DOHH2 (cell line): ENCODE measurements at regions not wholly inside any gene's neighbourhood (a gene's known extent, or its start where the extent isn't known, plus 50 kb on each side); places are given as distances from the start of the nearest gene placed in this dataset.
A peak's percentile ranks its signal among the peaks of the same experiment; 100 is the strongest.
"Not testable (repeated sequence)": the region's sequence is repeated elsewhere in the genome, so short reads cannot be mapped to it uniquely, and the experiment has no call there.

Source experiments
- H3F3A ChIP-seq: fragments of 200-600 bp; sonication (generic), shearing (Covaris generic); 2 replicates; pipeline ENCODE4 v1.6.0; 2016; ENCODE audit warnings: antibody characterized with exemption, mild to moderate bottlenecking; ENCODE audit not compliant: control insufficient read depth, insufficient read depth
- H3K27ac ChIP-seq: fragments of 200-600 bp; sonication (generic); 2 replicates; pipeline ENCODE4 v1.5.1; 2014; ENCODE audit warnings: low read depth, mild to moderate bottlenecking, low read length, moderate library complexity
- H3K27me3 ChIP-seq: fragments of 200-600 bp; sonication (generic); 2 replicates; pipeline ENCODE4 v1.6.1; 2014; ENCODE audit warnings: mild to moderate bottlenecking, low read length, mixed read lengths; ENCODE audit not compliant: control insufficient read depth
- H3K36me3 ChIP-seq: fragments of 200-600 bp; sonication (generic); 2 replicates; pipeline ENCODE4 v1.6.1; 2014; ENCODE audit warnings: mild to moderate bottlenecking, low read length, moderate library complexity, mixed read lengths; ENCODE audit not compliant: control insufficient read depth
- H3K4me1 ChIP-seq: fragments of 200-600 bp; sonication (generic); 2 replicates; pipeline ENCODE4 v1.6.1; 2014; ENCODE audit warnings: mild to moderate bottlenecking, low read length, mixed read lengths; ENCODE audit not compliant: control insufficient read depth
- H3K4me2 ChIP-seq: fragments of 200-600 bp; sonication (generic); 2 replicates; pipeline ENCODE4 v1.6.0; 2014; ENCODE audit warnings: mild to moderate bottlenecking, low read length, moderate library complexity
- H3K4me3 ChIP-seq: fragments of 200-600 bp; sonication (generic); 2 replicates; pipeline ENCODE4 v1.5.1; 2014; ENCODE audit warnings: mild to moderate bottlenecking, low read length, mixed read lengths
- H3K79me2 ChIP-seq: fragments of 200-600 bp; sonication (generic); 2 replicates; pipeline ENCODE4 v1.6.1; 2014; ENCODE audit warnings: mild to moderate bottlenecking, low read length, mixed read lengths; ENCODE audit not compliant: control insufficient read depth
- H3K9me2 ChIP-seq: fragments of 200-600 bp; sonication (generic); replicated peaks from 2 replicates; pipeline ENCODE4 v1.6.1; 2014; ENCODE audit warnings: mild to moderate bottlenecking, low read length, mixed read lengths; ENCODE audit not compliant: control insufficient read depth
- H3K9me3 ChIP-seq: fragments of 200-600 bp; sonication (generic); 2 replicates; pipeline ENCODE4 v1.6.1; 2014; ENCODE audit warnings: antibody characterized with exemption, low read length, mixed read lengths; ENCODE audit not compliant: control insufficient read depth, insufficient read depth
- H4K20me1 ChIP-seq: fragments of 200-600 bp; sonication (generic); 2 replicates; pipeline ENCODE4 v1.6.0; 2014; ENCODE audit warnings: low read depth, mild to moderate bottlenecking, antibody characterized with exemption, low read length, moderate library complexity; ENCODE audit not compliant: control insufficient read depth, insufficient read depth
- EZH2phosphoT487 ChIP-seq: fragments of 200-600 bp; sonication (generic); IDR thresholded peaks from 2 replicates; pipeline ENCODE4 v1.6.1; 2017; ENCODE audit warnings: borderline replicate concordance, mild to moderate bottlenecking, antibody characterized with exemption, low read length, moderate library complexity, mixed read lengths
- TF ChIP-seq, protein P1 (sequence below): fragments of 200-600 bp; sonication (generic); IDR thresholded peaks from one replicate; pipeline ENCODE4 v1.5.1; 2014; ENCODE audit warnings: antibody characterized with exemption, mild to moderate bottlenecking, low read depth, low read length; ENCODE audit not compliant: poor library complexity, severe bottlenecking

DNA sequence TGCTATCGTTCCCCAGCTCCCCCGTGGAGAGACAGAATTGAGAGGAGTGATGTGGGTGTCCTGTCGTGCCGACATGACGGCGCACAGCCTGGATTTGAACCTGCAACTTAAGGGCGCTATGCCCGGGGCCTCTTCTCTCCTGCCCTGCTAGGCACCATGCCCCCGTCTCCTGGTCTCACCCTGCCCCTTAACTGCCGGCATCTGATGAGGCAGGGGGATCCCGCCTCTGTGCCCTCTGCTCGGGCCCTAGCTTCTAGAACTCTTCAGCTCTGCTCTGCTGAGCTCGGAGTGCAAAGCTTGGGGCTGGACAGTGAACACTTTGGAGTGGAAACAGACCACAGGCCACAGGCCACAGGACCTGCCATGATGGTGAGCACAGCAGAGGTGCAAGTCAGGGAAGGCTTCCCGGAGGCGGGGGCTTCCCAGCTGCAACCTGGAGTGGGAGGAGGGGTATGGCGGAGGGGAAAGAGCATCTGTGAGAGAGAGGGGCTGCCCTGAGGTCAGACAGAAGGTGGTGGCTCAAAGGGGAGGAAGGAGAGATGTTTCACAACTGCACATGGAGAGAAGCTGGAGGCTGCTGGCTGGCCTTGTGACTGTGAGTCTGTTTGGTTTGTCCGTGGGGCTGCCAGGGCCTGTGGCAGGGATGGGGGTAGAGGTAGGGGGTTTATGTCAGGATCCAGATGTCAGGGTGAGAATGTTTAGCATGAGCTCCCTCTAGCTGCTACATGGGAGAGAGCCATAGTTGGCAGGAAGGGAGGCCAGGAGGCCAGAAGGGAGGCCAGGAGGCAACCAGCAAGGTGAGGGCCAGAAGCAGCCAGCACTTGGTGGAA lies 107.8 kb downstream of the CRLF3 start:
- Histone ChIP-seq H3F3A (no peaks in the 10 kb centered on the region), H3K27me3 (no peaks in the 10 kb centered on the region), H3K9me3 (no peaks in the 10 kb centered on the region), H3K36me3 (peaks cover 23% of the 10 kb centered on the region), H3K9me2 (no peaks in the 10 kb centered on the region), H3K4me2 (no peak overlapping the region), H3K27ac (no peak overlapping the region), H3K79me2 (peaks cover 98% of the 10 kb centered on the region), H3K4me1 (peaks cover 42% of the 10 kb centered on the region), H4K20me1 (peaks cover 25% of the 10 kb centered on the region), H3K4me3 (no peak overlapping the region)
- TF ChIP-seq EZH2phosphoT487: no peak
- TF ChIP-seq, protein P1, sequence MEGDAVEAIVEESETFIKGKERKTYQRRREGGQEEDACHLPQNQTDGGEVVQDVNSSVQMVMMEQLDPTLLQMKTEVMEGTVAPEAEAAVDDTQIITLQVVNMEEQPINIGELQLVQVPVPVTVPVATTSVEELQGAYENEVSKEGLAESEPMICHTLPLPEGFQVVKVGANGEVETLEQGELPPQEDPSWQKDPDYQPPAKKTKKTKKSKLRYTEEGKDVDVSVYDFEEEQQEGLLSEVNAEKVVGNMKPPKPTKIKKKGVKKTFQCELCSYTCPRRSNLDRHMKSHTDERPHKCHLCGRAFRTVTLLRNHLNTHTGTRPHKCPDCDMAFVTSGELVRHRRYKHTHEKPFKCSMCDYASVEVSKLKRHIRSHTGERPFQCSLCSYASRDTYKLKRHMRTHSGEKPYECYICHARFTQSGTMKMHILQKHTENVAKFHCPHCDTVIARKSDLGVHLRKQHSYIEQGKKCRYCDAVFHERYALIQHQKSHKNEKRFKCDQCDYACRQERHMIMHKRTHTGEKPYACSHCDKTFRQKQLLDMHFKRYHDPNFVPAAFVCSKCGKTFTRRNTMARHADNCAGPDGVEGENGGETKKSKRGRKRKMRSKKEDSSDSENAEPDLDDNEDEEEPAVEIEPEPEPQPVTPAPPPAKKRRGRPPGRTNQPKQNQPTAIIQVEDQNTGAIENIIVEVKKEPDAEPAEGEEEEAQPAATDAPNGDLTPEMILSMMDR: peak; percentile 43

DNA sequence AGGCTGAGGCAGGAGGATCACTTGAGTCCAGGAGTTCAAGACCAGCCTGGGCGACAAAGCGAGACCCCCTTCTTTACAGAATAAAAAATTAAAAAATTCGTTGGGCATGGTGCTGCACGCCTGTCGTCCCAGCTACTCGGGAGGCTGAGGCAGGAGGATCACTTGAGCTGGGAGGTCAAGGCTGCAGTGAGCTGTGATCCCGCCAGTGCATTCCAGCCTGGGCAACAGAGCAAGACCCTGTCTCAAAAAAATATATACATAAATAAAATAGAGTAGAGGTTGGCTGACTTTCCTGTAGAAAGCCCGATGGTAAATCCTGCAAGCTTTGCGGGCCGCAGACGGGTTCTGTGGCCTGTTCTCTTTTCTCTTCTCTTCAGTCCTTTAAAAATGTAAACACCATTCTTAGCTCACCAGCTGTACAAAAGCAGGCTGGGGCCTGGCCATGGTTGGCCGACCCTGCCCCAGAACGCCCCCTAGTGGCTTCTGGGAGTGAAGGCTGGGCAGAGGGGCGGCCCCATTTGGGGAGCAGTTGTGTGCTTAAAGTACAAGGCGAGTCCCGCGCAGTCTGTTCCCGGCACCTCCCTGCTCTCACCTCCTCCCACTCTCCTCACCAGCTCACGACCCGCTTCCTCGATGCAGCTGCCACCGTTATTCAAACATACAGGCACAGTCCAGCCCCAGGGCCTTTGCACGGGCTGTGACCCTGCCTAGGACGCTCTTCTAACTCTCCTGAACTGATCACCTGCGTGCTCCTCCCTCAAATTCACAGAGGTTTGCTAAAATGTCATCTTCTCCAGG lies 109.5 kb downstream of the CRLF3 start:
- Histone ChIP-seq H3K36me3 (peaks cover 19% of the 10 kb centered on the region), H3K27ac (0 out of 2 replicates have a peak overlapping the region, but pooled peaks have one; percentile 26), H3K79me2 (peaks cover 98% of the 10 kb centered on the region), H3K4me1 (peaks cover 55% of the 10 kb centered on the region), H3K4me2 (peak overlapping the region; percentile 31; the same call in 1 of the 2 replicates), H4K20me1 (peaks cover 27% of the 10 kb centered on the region)
- not testable (repeated sequence) for H3K27me3 ChIP-seq, H3K9me3 ChIP-seq, H3K9me2 ChIP-seq, H3K4me3 ChIP-seq, H3F3A ChIP-seq
- TF ChIP-seq, protein P1: peak; percentile 77

DNA sequence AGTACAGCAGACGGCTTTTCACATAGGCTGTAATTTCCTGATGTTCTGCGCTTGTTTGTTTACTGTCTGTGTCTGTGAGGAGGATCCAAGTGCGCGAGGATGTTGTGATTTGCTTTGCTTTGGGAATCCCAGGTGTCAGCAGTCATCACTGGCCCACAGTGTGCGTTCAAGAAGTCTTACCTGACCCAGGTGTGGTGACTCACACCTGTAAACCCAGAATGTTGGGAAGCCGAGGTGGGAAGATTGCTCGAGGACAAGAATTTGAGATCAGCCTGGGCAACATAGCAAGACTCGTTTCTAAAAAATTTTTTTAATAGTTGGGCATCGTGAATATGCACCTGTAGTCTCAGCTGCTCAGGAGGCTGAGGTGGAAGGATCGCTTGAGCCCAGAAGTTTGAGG lies 110.7 kb downstream of the CRLF3 start:
- not testable (repeated sequence) for H3K4me3 ChIP-seq, H3F3A ChIP-seq, H3K9me2 ChIP-seq, H3K27me3 ChIP-seq, H3K9me3 ChIP-seq
- H3K36me3 ChIP-seq: peaks cover 17% of the 10 kb centered on the region
- peaks cover 52% of the 10 kb centered on the region for H3K4me1 ChIP-seq
- peaks cover 92% of the 10 kb centered on the region for H3K79me2 ChIP-seq
- peak overlapping the region; percentile 53 for H3K4me2 ChIP-seq
- H4K20me1 ChIP-seq: peaks cover 20% of the 10 kb centered on the region
- H3K27ac ChIP-seq: peak overlapping the region; percentile 26; the same call in 1 of the 2 replicates

DNA sequence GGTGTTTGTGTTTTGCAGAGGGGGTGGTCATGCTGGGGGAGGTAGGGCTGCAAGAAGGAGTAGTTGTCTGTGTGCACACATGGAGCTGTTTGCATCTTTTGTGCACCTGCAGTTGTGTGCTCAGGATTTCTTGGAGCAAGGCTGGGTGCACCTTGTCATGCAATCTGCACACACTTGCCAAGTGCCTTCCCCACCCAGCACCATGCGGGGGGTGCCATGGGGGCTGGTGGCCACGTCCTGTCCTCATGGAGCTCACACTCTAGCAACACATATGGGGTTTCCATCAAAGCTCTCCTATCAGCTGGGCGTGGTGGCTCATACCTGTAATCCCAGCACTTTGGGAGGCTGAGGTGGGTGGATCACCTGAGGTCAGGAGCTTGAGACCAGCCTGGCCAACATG lies 111.6 kb downstream of the CRLF3 start:
- not testable (repeated sequence) for H3K9me2 ChIP-seq, H3K27me3 ChIP-seq, H3K9me3 ChIP-seq, H3F3A ChIP-seq
- H3K36me3 ChIP-seq: peaks cover 17% of the 10 kb centered on the region
- H3K4me1 ChIP-seq: peaks cover 52% of the 10 kb centered on the region
- H3K4me2 ChIP-seq: peak overlapping the region; percentile 53
- peak overlapping the region; percentile 91; the same call in 1 of the 2 replicates for H3K4me3 ChIP-seq
- peaks cover 20% of the 10 kb centered on the region for H4K20me1 ChIP-seq
- H3K27ac ChIP-seq: peak overlapping the region; percentile 36; the same call in 1 of the 2 replicates
- peaks cover 82% of the 10 kb centered on the region for H3K79me2 ChIP-seq

DNA sequence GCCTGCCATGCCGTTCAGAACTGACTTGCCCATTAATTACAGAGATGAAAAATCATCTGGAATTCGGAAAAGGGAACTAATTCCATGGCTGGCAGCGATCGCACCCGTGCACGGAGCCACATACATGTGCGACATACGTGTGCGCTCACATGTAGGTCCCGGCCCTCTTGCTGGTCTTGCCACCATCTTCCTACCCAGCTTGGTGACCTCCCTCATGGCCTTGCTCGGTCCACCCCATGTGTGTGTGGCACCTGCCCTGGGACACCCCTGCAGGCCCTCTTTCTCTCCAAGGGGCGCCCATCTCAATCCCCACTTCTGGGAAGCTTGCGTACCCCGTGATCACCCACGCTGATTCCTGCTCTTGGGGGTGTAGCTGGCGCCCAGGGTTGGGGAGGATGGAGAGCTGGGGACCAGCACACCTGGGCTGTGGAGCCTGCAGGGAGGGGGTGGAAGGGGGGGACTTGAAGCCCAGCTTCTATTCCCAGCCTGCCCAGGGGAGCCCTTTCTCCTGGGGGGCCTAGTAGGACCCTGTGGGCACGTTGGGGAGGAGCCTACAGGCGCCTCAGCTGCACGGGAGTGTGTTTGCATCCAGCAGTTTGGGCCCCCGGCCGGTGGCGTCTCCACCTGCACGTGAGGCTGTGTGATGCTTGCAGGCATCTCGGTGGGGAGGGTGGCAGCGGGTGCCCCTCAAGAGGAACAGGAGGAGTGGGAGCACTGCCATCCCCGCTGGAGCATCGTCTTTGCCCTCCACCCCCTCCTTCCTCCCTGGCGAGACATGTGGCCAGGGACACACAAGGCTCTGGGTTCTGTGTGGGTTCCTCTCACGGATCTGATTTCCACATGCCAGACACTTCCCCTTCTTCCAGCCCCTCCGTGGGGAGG lies 112.6 kb downstream of the CRLF3 start:
- peak overlapping the region; percentile 53 for H3K4me2 ChIP-seq
- not testable (repeated sequence) for H3K27me3 ChIP-seq, H3K9me2 ChIP-seq, H3K9me3 ChIP-seq, H3F3A ChIP-seq, H3K36me3 ChIP-seq
- H3K4me3 ChIP-seq: peak overlapping the region; percentile 91
- peak overlapping the region; percentile 36 for H3K27ac ChIP-seq
- peaks cover 72% of the 10 kb centered on the region for H3K79me2 ChIP-seq
- peaks cover 60% of the 10 kb centered on the region for H3K4me1 ChIP-seq
- peaks cover 14% of the 10 kb centered on the region for H4K20me1 ChIP-seq
